Coronary artery (tissue), 2 donors: ENCODE measurements at regions not wholly inside any gene's neighbourhood (a gene's known extent, or its start where the extent isn't known, plus 50 kb on each side); places are given as distances from the start of the nearest gene placed in this dataset.

ENCODE experiments used
- DNase-seq: peaks from one replicate; pipeline ENCODE4 v3.0.0-alpha.2; 2017; ENCODE audit warnings: low spot score
- H3K27ac ChIP-seq, 2 donors: fragments of 200-600 bp; sonication (generic); one replicate each; pipeline ENCODE4 v1.5.1; 2016 to 2019
- H3K4me3 ChIP-seq: fragments of 200-600 bp; sonication (generic); 2 replicates; pipeline ENCODE4 v1.5.1; 2016; ENCODE audit warnings: mild to moderate bottlenecking, moderate library complexity
- CTCF ChIP-seq: fragments of 200-600 bp; sonication (generic); IDR thresholded peaks from one replicate; pipeline ENCODE4 v1.5.1; 2019; ENCODE audit warnings: antibody characterized with exemption

GRCh38 chr6:82072121-82072521, 175.4 kb downstream of the IBTK start:
- DNase-seq = no peak
- H3K27ac ChIP-seq = no peak overlapping the region
- H3K4me3 ChIP-seq = no peak overlapping the region
- TF ChIP-seq CTCF = no peak

- DNase-seq = no peak
These were observed 178.8 kb downstream of the IBTK start for GRCh38 chr6:82068721-82069120.

GRCh38 chr6:82066991-82067411, 180.5 kb downstream of the IBTK start:
- Histone ChIP-seq H3K4me3 (peak overlapping the region; percentile 17), H3K27ac (no peak overlapping the region)
- no peak for TF ChIP-seq CTCF
- no peak for DNase-seq

More at GRCh38 chr6:82068721-82069120, 178.8 kb downstream of the IBTK start:
- no peak for TF ChIP-seq CTCF
- Histone ChIP-seq H3K27ac (no peak overlapping the region), H3K4me3 (no peak overlapping the region)

- Histone ChIP-seq H3K4me3 (no peak overlapping the region), H3K27ac (no peak overlapping the region)
- no peak for DNase-seq
- no peak for TF ChIP-seq CTCF
These were observed 181.3 kb downstream of the IBTK start for GRCh38 chr6:82066196-82066595.

GRCh38 chr6:82063574-82063973, 184.0 kb downstream of the IBTK start:
- no peak overlapping the region for H3K4me3 ChIP-seq
- no peak overlapping the region for H3K27ac ChIP-seq
- TF ChIP-seq CTCF = no peak
- no peak for DNase-seq

GRCh38 chr6:82062219-82062618, 185.3 kb downstream of the IBTK start:
- H3K4me3 ChIP-seq = no peak overlapping the region
- TF ChIP-seq CTCF = no peak
- H3K27ac ChIP-seq = no peak overlapping the region
- no peak for DNase-seq

- H3K4me3 ChIP-seq = no peak overlapping the region
- no peak for TF ChIP-seq CTCF
- H3K27ac ChIP-seq = no peak overlapping the region
- no peak for DNase-seq
These were observed 189.5 kb downstream of the IBTK start for GRCh38 chr6:82057846-82058554.
